ENCODE measurements at regions not wholly inside any gene's neighbourhood (a gene's known extent, or its start where the extent isn't known, plus 50 kb on each side); places are given as distances from the start of the nearest gene placed in this dataset.

DNA sequence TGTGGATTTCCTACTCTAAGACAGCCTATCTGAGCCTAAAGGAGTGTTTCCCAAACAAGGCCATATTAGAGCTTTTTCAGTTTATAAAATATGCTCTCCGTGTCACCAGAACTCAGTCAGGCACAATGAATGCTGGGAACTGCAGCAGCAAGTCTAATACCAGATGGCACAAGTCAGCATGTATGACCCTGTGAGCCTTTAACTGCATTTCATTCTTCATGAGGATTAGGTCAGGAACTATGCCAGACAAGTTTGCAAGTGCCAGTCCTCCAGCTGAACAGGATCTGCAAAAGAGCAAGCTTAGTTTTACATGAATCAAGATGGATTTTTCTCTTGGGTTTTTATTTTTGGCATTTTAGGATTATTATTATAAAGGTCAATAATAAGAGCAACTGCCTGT is 66.7 kb upstream of the SAMD5 start:
- Histone ChIP-seq H3K27ac (ENCODE audit: low read depth in 1 of 2, low read length in 1 of 2) (no peak overlapping the region), H3K36me3 (ENCODE audit: control insufficient read depth in 4 of 4, insufficient read depth in 4 of 4, low read length in 4 of 4) (no peaks in the 10 kb centered on the region), H3K4me1 (ENCODE audit: control insufficient read depth in 5 of 5, insufficient read depth in 5 of 5, low read length in 5 of 5) (peaks cover 0 to 8% (median 0%) of the 10 kb centered on the region in 5 donors), H3K4me3 (no peak overlapping the region), H3K9ac (ENCODE audit: insufficient read depth in 1 of 2, low read length in 2 of 2) (no peak overlapping the region), H3K9me3 (ENCODE audit: control insufficient read depth in 4 of 4, insufficient read depth in 3 of 4, low read length in 3 of 4) (no peaks in the 10 kb centered on the region), H3K27me3 (ENCODE audit: control insufficient read depth in 3 of 3, insufficient read depth in 3 of 3, low read length in 2 of 3) (no peaks in the 10 kb centered on the region)
- ATAC-seq (ENCODE audit: insufficient read depth, low FRiP score) (no peak), DNase-seq (peak; percentile 32 to 76 (median 73))
- WGBS, 2 donors = 58 to 87% methylated on average over 1 of the region's 1 CpG
- TF ChIP-seq CTCF (IDR thresholded peaks at IDR 0.05; ENCODE audit: control extremely low read depth, extremely low read depth) = no peak

- H3K36me3 ChIP-seq (ENCODE audit: control insufficient read depth in 4 of 4, insufficient read depth in 4 of 4, low read length in 4 of 4) = no peaks in the 10 kb centered on the region
Observed at GRCh38 chr6:147447835-147448611, 60.5 kb upstream of the SAMD5 start.

DNA sequence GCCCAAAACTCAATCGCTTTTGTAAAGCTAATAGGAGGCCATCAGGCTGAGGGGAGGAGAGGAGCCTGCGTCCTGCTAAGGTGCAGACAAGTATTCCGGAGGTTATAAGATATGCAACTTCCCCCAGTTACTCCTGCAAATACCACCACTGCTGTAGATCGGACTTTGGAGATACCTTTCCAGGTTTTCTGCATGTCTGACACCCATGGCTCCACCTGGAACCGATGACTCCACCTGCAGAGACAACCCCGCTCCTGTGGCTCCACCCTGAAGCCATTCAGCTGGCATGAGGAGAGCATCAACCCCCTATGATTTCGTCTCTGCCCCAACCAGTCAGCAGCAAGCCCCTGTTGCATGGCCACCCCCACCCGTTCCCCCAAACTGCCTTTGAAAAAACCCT is 59.7 kb upstream of the SAMD5 start:
- WGBS, 2 donors = 94 to 96% methylated on average over 8 of the region's 8 CpGs
- no peak for DNase-seq

More at GRCh38 chr6:147447835-147448611, 60.5 kb upstream of the SAMD5 start:
- H3K9me3 ChIP-seq (ENCODE audit: control insufficient read depth in 4 of 4, insufficient read depth in 3 of 4, low read length in 3 of 4) = no peaks in the 10 kb centered on the region
- no peak overlapping the region for H3K27ac ChIP-seq (ENCODE audit: low read depth in 1 of 2, low read length in 1 of 2)
- H3K4me1 ChIP-seq (ENCODE audit: control insufficient read depth in 5 of 5, insufficient read depth in 5 of 5, low read length in 5 of 5) = no peaks in the 10 kb centered on the region
- DNase-seq (no peak), ATAC-seq (ENCODE audit: insufficient read depth, low FRiP score) (no peak)
- WGBS, 2 donors = 50 to 70% methylated on average over 13 of the region's 13 CpGs
- no peak for TF ChIP-seq CTCF (IDR thresholded peaks at IDR 0.05; ENCODE audit: control extremely low read depth, extremely low read depth)
- no peak overlapping the region for H3K9ac ChIP-seq (ENCODE audit: insufficient read depth in 1 of 2, low read length in 2 of 2)
- no peak overlapping the region for H3K4me3 ChIP-seq
- H3K27me3 ChIP-seq (ENCODE audit: control insufficient read depth in 3 of 3, insufficient read depth in 3 of 3, low read length in 2 of 3) = no peaks in the 10 kb centered on the region

More for the DNA sequence above, 59.7 kb upstream of the SAMD5 start:
- TF ChIP-seq CTCF (IDR thresholded peaks at IDR 0.05; ENCODE audit: control extremely low read depth, extremely low read depth) = no peak
- Histone ChIP-seq H3K27me3 (ENCODE audit: control insufficient read depth in 3 of 3, insufficient read depth in 3 of 3, low read length in 2 of 3) (no peaks in the 10 kb centered on the region), H3K36me3 (ENCODE audit: control insufficient read depth in 4 of 4, insufficient read depth in 4 of 4, low read length in 4 of 4) (no peaks in the 10 kb centered on the region), H3K27ac (ENCODE audit: low read depth in 1 of 2, low read length in 1 of 2) (no peak overlapping the region), H3K4me1 (ENCODE audit: control insufficient read depth in 5 of 5, insufficient read depth in 5 of 5, low read length in 5 of 5) (no peaks in the 10 kb centered on the region), H3K9ac (ENCODE audit: insufficient read depth in 1 of 2, low read length in 2 of 2) (no peak overlapping the region), H3K4me3 (no peak overlapping the region), H3K9me3 (ENCODE audit: control insufficient read depth in 4 of 4, insufficient read depth in 3 of 4, low read length in 3 of 4) (no peaks in the 10 kb centered on the region)
- no peak for ATAC-seq (ENCODE audit: insufficient read depth, low FRiP score)

Measured in lung (tissue), 11 donors.